IMR-90 (cell line): ENCODE measurements at regions not wholly inside any gene's neighbourhood (a gene's known extent, or its start where the extent isn't known, plus 50 kb on each side); places are given as distances from the start of the nearest gene placed in this dataset.

Experiments used
- ATAC-seq: fragments of 200-7000 bp; cut with Tn5 transposase; 2 replicates; pipeline ENCODE4 v1.9.1; 2020; ENCODE audit warnings: low read depth, mild to moderate bottlenecking, moderate library complexity
- BruUV-seq: library from RNA; stranded (reverse); fragments of 400-500 nt; replicated peaks from 2 replicates; lab custom pipeline; 2021; lab: Mats Ljungman, UMichigan
- CTCF ChIA-PET: fragments of 300-600 bp; formaldehyde crosslinking; extraction: SDS; loops from one replicate; lab custom pipeline; 2021; ENCODE audit warnings: antibody characterized with exemption; lab: Yijun Ruan, JAX
- POLR2A ChIA-PET: fragments of 300-600 bp; sonication (Branson Sonifier 250); formaldehyde crosslinking; loops from one replicate; lab custom pipeline; 2022; ENCODE audit warnings: antibody characterized with exemption; ENCODE audit not compliant: unreplicated experiment; lab: Charles Lee
- DNase-seq: peaks from one replicate; pipeline ENCODE4 v3.0.0; 2013
- H2AFZ ChIP-seq: replicated peaks from 2 replicates; pipeline ENCODE3; 2013; ENCODE audit warnings: low read length, mild to moderate bottlenecking; ENCODE audit not compliant: poor library complexity
- H2AK5ac ChIP-seq: 2 replicates; pipeline ENCODE4 v1.6.1; 2013; ENCODE audit warnings: low read depth, low read length, inconsistent platforms
- H2AK9ac ChIP-seq: replicated peaks from 2 replicates; pipeline ENCODE3; 2013; ENCODE audit warnings: mild to moderate bottlenecking, low read depth, low read length, moderate library complexity; ENCODE audit not compliant: poor library complexity
- H2BK120ac ChIP-seq: 2 replicates; pipeline ENCODE4 v1.6.1; 2013; ENCODE audit warnings: low read depth, low read length, inconsistent platforms
- H2BK15ac ChIP-seq: 3 replicates; pipeline ENCODE4 v1.6.1; 2013; ENCODE audit warnings: low read depth, low read length, inconsistent platforms
- H2BK20ac ChIP-seq: 2 replicates; pipeline ENCODE4 v1.6.1; 2013; ENCODE audit warnings: low read depth, mild to moderate bottlenecking, inconsistent platforms, low read length, moderate library complexity
- H2BK5ac ChIP-seq: 2 replicates; pipeline ENCODE4 v1.6.1; 2013; ENCODE audit warnings: mild to moderate bottlenecking, low read depth, low read length, inconsistent platforms; ENCODE audit not compliant: poor library complexity, severe bottlenecking
- H3K14ac ChIP-seq: replicated peaks from 2 replicates; pipeline ENCODE4 v1.6.1; 2013; ENCODE audit warnings: low read depth, low read length, inconsistent platforms
- H3K18ac ChIP-seq: 2 replicates; pipeline ENCODE4 v1.6.1; 2013; ENCODE audit warnings: low read depth, low read length, control low read depth
- H3K23ac ChIP-seq: 2 replicates; pipeline ENCODE4 v1.6.1; 2013; ENCODE audit warnings: low read depth, low read length, inconsistent platforms
- H3K27ac ChIP-seq: 2 replicates; pipeline ENCODE4 v1.5.1; 2013; ENCODE audit warnings: mild to moderate bottlenecking, control low read depth, low read length; ENCODE audit not compliant: insufficient read depth
- H3K27me3 ChIP-seq: 2 replicates; pipeline ENCODE4 v1.6.1; 2013; ENCODE audit warnings: low read length; ENCODE audit not compliant: control insufficient read depth, insufficient read depth
- H3K36me3 ChIP-seq: 2 replicates; pipeline ENCODE4 v1.6.1; 2013; ENCODE audit warnings: low read length, mixed read lengths; ENCODE audit not compliant: control insufficient read depth, insufficient read depth
- H3K4ac ChIP-seq: 2 replicates; pipeline ENCODE4 v1.6.1; 2013; ENCODE audit warnings: low read depth, low read length, inconsistent platforms
- H3K4me1 ChIP-seq: 2 replicates; pipeline ENCODE4 v1.6.1; 2013; ENCODE audit warnings: low read length, mixed read lengths; ENCODE audit not compliant: control insufficient read depth, insufficient read depth
- H3K4me2 ChIP-seq: 2 replicates; pipeline ENCODE4 v1.6.1; 2013; ENCODE audit warnings: low read depth, mild to moderate bottlenecking, control low read depth, low read length, moderate library complexity
- H3K4me3 ChIP-seq: 2 replicates; pipeline ENCODE4 v1.5.1; 2013; ENCODE audit warnings: low read depth, mild to moderate bottlenecking, control low read depth, low read length, moderate library complexity; ENCODE audit not compliant: insufficient read depth
- H3K56ac ChIP-seq: 2 replicates; pipeline ENCODE4 v1.6.1; 2013; ENCODE audit warnings: low read length, inconsistent platforms; ENCODE audit not compliant: insufficient read depth; ENCODE audit errors: extremely low read depth
- H3K79me1 ChIP-seq, 2 experiments: 2 replicates each; pipeline ENCODE4 v1.6.1; 2013; ENCODE audit warnings: low read length in 2 of 2, inconsistent platforms in 1 of 2, low read depth in 1 of 2
- H3K9ac ChIP-seq: 2 replicates; pipeline ENCODE4 v1.6.1; 2013; ENCODE audit warnings: low read depth, low read length, control low read depth
- H3K9me1 ChIP-seq: 2 replicates; pipeline ENCODE4 v1.6.1; 2013; ENCODE audit warnings: low read length, inconsistent platforms; ENCODE audit not compliant: insufficient read depth
- H3K9me3 ChIP-seq: 2 replicates; pipeline ENCODE4 v1.6.1; 2013; ENCODE audit warnings: low read length; ENCODE audit not compliant: control insufficient read depth, insufficient read depth
- H4K20me1 ChIP-seq: 2 replicates; pipeline ENCODE4 v1.6.1; 2013; ENCODE audit warnings: low read length, inconsistent platforms; ENCODE audit not compliant: insufficient read depth
- H4K5ac ChIP-seq: 2 replicates; pipeline ENCODE4 v1.6.1; 2013; ENCODE audit warnings: mild to moderate bottlenecking, low read depth, low read length, control low read depth
- H4K8ac ChIP-seq, 2 experiments: 2 replicates each; pipeline ENCODE4 v1.6.1; 2013; ENCODE audit warnings: low read depth in 2 of 2, low read length in 2 of 2, control low read depth in 1 of 2, inconsistent platforms in 1 of 2
- H4K91ac ChIP-seq: 2 replicates; pipeline ENCODE4 v1.6.1; 2013; ENCODE audit warnings: low read depth, low read length, inconsistent platforms; ENCODE audit not compliant: insufficient read depth
- BHLHE40 ChIP-seq: fragments of 150-350 bp; IDR thresholded peaks from 2 replicates; pipeline ENCODE4 v1.6.1; 2016; ENCODE audit warnings: mild to moderate bottlenecking, low read depth, low read length
- CEBPB ChIP-seq: IDR thresholded peaks from 2 replicates; pipeline ENCODE4 v1.6.1; 2012; ENCODE audit warnings: low read depth, low read length, improper control_type of control experiment
- CHD1 ChIP-seq: IDR thresholded peaks from 2 replicates; pipeline ENCODE4 v1.6.1; 2012; ENCODE audit warnings: low read depth, low read length, improper control_type of control experiment
- FOS ChIP-seq: fragments of 150-350 bp; IDR thresholded peaks from 2 replicates; pipeline ENCODE4 v1.6.1; 2016; ENCODE audit warnings: low read depth, low read length
- MAFK ChIP-seq: IDR thresholded peaks from 2 replicates; pipeline ENCODE4 v1.6.1; 2012; ENCODE audit warnings: low read depth, low read length, improper control_type of control experiment
- MAZ ChIP-seq: IDR thresholded peaks from 2 replicates; pipeline ENCODE4 v1.6.1; 2012; ENCODE audit warnings: low read depth, mild to moderate bottlenecking, low read length, improper control_type of control experiment, moderate library complexity, borderline replicate concordance
- NFE2L2 ChIP-seq: fragments of 150-350 bp; IDR thresholded peaks from 2 replicates; pipeline ENCODE4 v1.6.1; 2016; ENCODE audit warnings: low read depth, mild to moderate bottlenecking, low read length
- POLR2A ChIP-seq: IDR thresholded peaks from 2 replicates; pipeline ENCODE4 v1.6.1; 2012; ENCODE audit warnings: mild to moderate bottlenecking, low read depth, low read length
- RAD21 ChIP-seq: IDR thresholded peaks from 2 replicates; pipeline ENCODE4 v1.6.1; 2012; ENCODE audit warnings: low read length, improper control_type of control experiment
- RCOR1 ChIP-seq: IDR thresholded peaks from 2 replicates; pipeline ENCODE4 v1.6.1; 2012; ENCODE audit warnings: mild to moderate bottlenecking, low read length, improper control_type of control experiment; ENCODE audit not compliant: insufficient replicate concordance
- RFX5 ChIP-seq: IDR thresholded peaks from 2 replicates; pipeline ENCODE4 v1.8.0; 2012; ENCODE audit warnings: low read depth, mild to moderate bottlenecking, low read length, moderate library complexity
- SMC3 ChIP-seq: fragments of 150-350 bp; IDR thresholded peaks from 2 replicates; pipeline ENCODE4 v1.6.1; 2016; ENCODE audit warnings: low read depth, mild to moderate bottlenecking, antibody characterized with exemption, low read length, moderate library complexity
- WGBS, 2 experiments: methylation state at CpG; one replicate each; pipeline versions ENCODE4 v1.1.5 to v1.1.7; 2013; ENCODE audit warnings: missing lambda C conversion rate in 2 of 2; ENCODE audit not compliant: insufficient read length in 1 of 2; ENCODE audit errors: extremely low coverage in 2 of 2; 5-methylcytosine and 5-hydroxymethylcytosine counted together
- dilution Hi-C: fragments of 300-500 bp; cut with HindIII; formaldehyde crosslinking; loops from one replicate; pipeline ENCODE4 v1.14.3; 2018; ENCODE audit warnings: low sequenced_read_pairs; ENCODE audit not compliant: unreplicated experiment
- in situ Hi-C: fragments of 300-500 bp; cut with MboI; formaldehyde crosslinking; loops from 3 replicates; pipeline ENCODE4 v1.14.3; 2019; ENCODE audit warnings: low sequenced_read_pairs, inconsistent platforms, mixed read lengths
- intact Hi-C: fragments of 100-400 bp; cut with micrococcal nuclease; formaldehyde crosslinking; loops from 2 replicates; pipeline ENCODE4 v1.10.0; 2022
- TF ChIP-seq, protein P1 (sequence below): fragments of 150-350 bp; IDR thresholded peaks from 2 replicates; pipeline ENCODE4 v1.6.1; 2017; ENCODE audit warnings: mild to moderate bottlenecking, antibody characterized with exemption, low read length, low read depth
- TF ChIP-seq, protein P2 (sequence below): fragments of 150-350 bp; IDR thresholded peaks from 2 replicates; pipeline ENCODE4 v1.6.1; 2016; ENCODE audit warnings: low read depth, mild to moderate bottlenecking, low read length, moderate library complexity, borderline replicate concordance
- TF ChIP-seq, protein P3 (sequence below): conservative IDR thresholded peaks from 2 replicates; pipeline ENCODE4 v1.5.1; 2012; ENCODE audit warnings: mild to moderate bottlenecking, low read depth, low read length, improper control_type of control experiment

DNA sequence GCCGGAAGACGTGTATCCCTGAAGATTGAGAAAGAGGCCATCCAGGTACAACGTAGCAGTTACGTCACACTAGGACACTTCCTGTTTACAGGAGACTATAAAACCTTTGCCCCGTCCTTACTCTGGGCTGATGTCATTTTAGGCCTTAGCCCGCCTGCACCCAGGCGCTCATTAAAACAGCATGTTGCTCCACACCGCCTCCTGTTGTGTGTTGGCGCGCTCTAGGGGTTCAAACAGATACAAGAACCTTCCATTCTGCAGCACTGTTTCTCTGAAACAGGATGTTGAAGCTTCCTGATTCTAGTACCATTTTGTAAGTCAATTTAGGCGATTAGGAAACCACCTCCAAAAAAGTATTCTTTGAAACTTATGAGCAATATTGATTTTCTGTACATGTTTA, 722.1 kb downstream of the PCDH7 start:
- no peak overlapping the region for H2AK5ac ChIP-seq
- BruUV-seq: no TSS peak
- H4K8ac ChIP-seq: no peak overlapping the region
- no peak overlapping the region for H3K23ac ChIP-seq
- no peak overlapping the region for H3K56ac ChIP-seq
- H3K18ac ChIP-seq: no peak overlapping the region
- H3K9me3 ChIP-seq: no peaks in the 10 kb centered on the region
- no peak overlapping the region for H3K4me2 ChIP-seq
- H4K20me1 ChIP-seq: no peaks in the 10 kb centered on the region
- DNase-seq (no peak), ATAC-seq (no peak)
- no peak overlapping the region for H2BK20ac ChIP-seq
- no peaks in the 10 kb centered on the region for H3K79me1 ChIP-seq
- dilution Hi-C loops: no loop called here
- in situ Hi-C loops: no loop called here
- no peak overlapping the region for H3K9ac ChIP-seq
- no peaks in the 10 kb centered on the region for H3K9me1 ChIP-seq
- ChIA-PET POLR2A (no interaction called here), CTCF (interaction anchor here (0.7 to 1.0 kb wide), 2 partner anchors 159 to 414 kb away, joined by 3 read pairs; no protein-coding TSS in a partner anchor)
- no peak overlapping the region for H2AK9ac ChIP-seq
- no peak overlapping the region for H3K14ac ChIP-seq
- H3K27ac ChIP-seq: no peak overlapping the region
- no peak for TF ChIP-seq BHLHE40
- no peak for TF ChIP-seq RCOR1
- TF ChIP-seq FOS: no peak
- TF ChIP-seq SMC3: no peak
- TF ChIP-seq NFE2L2: no peak
- no peak for TF ChIP-seq RAD21
- TF ChIP-seq, protein P1, sequence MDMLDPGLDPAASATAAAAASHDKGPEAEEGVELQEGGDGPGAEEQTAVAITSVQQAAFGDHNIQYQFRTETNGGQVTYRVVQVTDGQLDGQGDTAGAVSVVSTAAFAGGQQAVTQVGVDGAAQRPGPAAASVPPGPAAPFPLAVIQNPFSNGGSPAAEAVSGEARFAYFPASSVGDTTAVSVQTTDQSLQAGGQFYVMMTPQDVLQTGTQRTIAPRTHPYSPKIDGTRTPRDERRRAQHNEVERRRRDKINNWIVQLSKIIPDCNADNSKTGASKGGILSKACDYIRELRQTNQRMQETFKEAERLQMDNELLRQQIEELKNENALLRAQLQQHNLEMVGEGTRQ: no peak
- TF ChIP-seq MAFK: no peak
- TF ChIP-seq, protein P2, sequence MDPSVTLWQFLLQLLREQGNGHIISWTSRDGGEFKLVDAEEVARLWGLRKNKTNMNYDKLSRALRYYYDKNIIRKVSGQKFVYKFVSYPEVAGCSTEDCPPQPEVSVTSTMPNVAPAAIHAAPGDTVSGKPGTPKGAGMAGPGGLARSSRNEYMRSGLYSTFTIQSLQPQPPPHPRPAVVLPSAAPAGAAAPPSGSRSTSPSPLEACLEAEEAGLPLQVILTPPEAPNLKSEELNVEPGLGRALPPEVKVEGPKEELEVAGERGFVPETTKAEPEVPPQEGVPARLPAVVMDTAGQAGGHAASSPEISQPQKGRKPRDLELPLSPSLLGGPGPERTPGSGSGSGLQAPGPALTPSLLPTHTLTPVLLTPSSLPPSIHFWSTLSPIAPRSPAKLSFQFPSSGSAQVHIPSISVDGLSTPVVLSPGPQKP: no peak
- no peak for TF ChIP-seq MAZ
- TF ChIP-seq POLR2A: no peak
- TF ChIP-seq, protein P3, sequence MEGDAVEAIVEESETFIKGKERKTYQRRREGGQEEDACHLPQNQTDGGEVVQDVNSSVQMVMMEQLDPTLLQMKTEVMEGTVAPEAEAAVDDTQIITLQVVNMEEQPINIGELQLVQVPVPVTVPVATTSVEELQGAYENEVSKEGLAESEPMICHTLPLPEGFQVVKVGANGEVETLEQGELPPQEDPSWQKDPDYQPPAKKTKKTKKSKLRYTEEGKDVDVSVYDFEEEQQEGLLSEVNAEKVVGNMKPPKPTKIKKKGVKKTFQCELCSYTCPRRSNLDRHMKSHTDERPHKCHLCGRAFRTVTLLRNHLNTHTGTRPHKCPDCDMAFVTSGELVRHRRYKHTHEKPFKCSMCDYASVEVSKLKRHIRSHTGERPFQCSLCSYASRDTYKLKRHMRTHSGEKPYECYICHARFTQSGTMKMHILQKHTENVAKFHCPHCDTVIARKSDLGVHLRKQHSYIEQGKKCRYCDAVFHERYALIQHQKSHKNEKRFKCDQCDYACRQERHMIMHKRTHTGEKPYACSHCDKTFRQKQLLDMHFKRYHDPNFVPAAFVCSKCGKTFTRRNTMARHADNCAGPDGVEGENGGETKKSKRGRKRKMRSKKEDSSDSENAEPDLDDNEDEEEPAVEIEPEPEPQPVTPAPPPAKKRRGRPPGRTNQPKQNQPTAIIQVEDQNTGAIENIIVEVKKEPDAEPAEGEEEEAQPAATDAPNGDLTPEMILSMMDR: no peak
- TF ChIP-seq RFX5: no peak
- TF ChIP-seq CHD1: no peak
- no peak for TF ChIP-seq CEBPB
- intact Hi-C loops: no loop called here
- WGBS, 2 experiments: no CpG with 5 or more reads among the region's 11 CpGs
- H3K27me3 ChIP-seq: no peaks in the 10 kb centered on the region
- no peak overlapping the region for H4K5ac ChIP-seq
- H2BK5ac ChIP-seq: no peak overlapping the region
- no peaks in the 10 kb centered on the region for H3K36me3 ChIP-seq
- H4K91ac ChIP-seq: no peak overlapping the region
- H3K4ac ChIP-seq: no peak overlapping the region
- H2BK120ac ChIP-seq: no peak overlapping the region
- H3K4me1 ChIP-seq: no peaks in the 10 kb centered on the region
- H3K4me3 ChIP-seq: no peak overlapping the region
- no peak overlapping the region for H2BK15ac ChIP-seq
- H2AFZ ChIP-seq: no peak overlapping the region
